Stimulated activated CD8-positive, alpha-beta memory T cell treated with anti-CD3 and anti-CD28 coated beads, Interleukin-15, amount 100 ng/mL, for 48 hours (primary cell): ENCODE measurements at regions not wholly inside any gene's neighbourhood (a gene's known extent, or its start where the extent isn't known, plus 50 kb on each side); places are given as distances from the start of the nearest gene placed in this dataset.

Experiments used
- DNase-seq, 2 donors: peaks; one replicate each; pipeline ENCODE4 v3.0.0-alpha.2; 2020; ENCODE audit warnings: low read depth in 2 of 2

DNA sequence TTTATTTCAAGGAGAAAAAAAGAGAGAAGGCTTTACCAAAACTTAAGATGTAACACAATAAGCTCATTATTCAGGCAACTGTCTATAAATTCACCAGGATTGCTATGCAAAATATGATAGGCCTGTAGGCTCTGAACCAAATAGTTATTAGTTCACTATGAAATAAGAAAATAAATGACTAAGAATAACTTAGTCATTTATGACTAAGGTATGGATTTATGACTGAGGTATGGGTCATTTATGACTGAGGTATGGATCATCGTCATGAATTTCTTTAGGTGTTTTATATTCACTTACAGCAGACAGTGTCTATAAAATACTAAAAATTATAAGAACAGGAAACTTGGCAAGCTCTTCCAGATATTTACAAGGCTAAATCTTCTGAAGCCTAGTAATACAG lies 52.1 kb upstream of the SNX9 start:
- no peak for DNase-seq

DNA sequence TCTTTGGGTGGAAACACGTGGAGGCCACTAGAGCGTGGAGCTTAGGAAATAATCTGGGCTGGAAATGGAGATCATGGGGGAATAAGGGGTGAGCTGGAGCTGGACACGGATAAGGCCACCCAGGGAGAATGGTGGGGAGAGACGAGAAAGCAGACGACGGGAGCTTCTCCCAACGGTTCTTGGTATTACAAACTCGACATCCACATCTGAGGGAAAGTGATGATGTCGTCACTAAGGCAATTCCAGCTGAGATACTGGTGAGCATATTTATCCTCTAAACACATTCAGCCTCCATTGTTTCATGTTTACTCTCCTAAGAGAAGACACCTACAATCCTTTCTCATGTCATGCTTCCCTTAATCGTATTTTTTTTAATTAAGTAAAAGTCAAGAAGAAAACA lies 50.2 kb upstream of the SNX9 start:
- no peak for DNase-seq
